Transverse colon (tissue), 4 donors: ENCODE measurements at regions not wholly inside any gene's neighbourhood (a gene's known extent, or its start where the extent isn't known, plus 50 kb on each side); places are given as distances from the start of the nearest gene placed in this dataset.

ENCODE experiments used
- DNase-seq: peaks from one replicate; pipeline ENCODE4 v3.0.0-alpha.2; 2019
- H3K27ac ChIP-seq, 4 donors: fragments of 200-600 bp; sonication (generic); 2 replicates each; pipeline ENCODE4 v1.5.1; 2016 to 2018; ENCODE audit warnings: inconsistent platforms in 4 of 4
- H3K27me3 ChIP-seq: fragments of 200-600 bp; sonication (generic); 2 replicates; pipeline ENCODE4 v1.5.1; 2017; ENCODE audit warnings: inconsistent platforms
- H3K36me3 ChIP-seq, 4 donors: fragments of 200-600 bp; sonication (generic); 2 replicates each; pipeline ENCODE4 v1.5.1; 2017 to 2019; ENCODE audit warnings: inconsistent platforms in 4 of 4
- H3K4me1 ChIP-seq, 4 donors: fragments of 200-600 bp; sonication (generic); 2 replicates each; pipeline ENCODE4 v1.5.1; 2017 to 2020; ENCODE audit warnings: inconsistent platforms in 4 of 4
- H3K4me3 ChIP-seq, 4 donors: fragments of 200-600 bp; sonication (generic); 1 replicate in 1 of 4; 2 replicates in 3 of 4; pipeline versions ENCODE4 v1.5.1 to v1.6.1; 2017 to 2019; ENCODE audit warnings: inconsistent platforms in 4 of 4
- H3K9me3 ChIP-seq, 2 donors: fragments of 200-600 bp; sonication (generic); 2 replicates each; pipeline ENCODE4 v1.5.1; 2017 to 2019; ENCODE audit warnings: inconsistent platforms in 2 of 2
- CTCF ChIP-seq, 5 experiments: fragments of 200-600 bp in 3 of 5; fragments of 450-650 bp in 2 of 5; sonication (generic) in 3 of 5; IDR thresholded peaks; 1 replicate in 2 of 5; 2 replicates in 3 of 5; pipeline ENCODE4 v1.5.1; 2016 to 2017; ENCODE audit warnings: antibody characterized with exemption in 5 of 5, inconsistent platforms in 3 of 5, mild to moderate bottlenecking in 2 of 5, moderate library complexity in 1 of 5
- EP300 ChIP-seq: sonication (generic); formaldehyde crosslinking; IDR thresholded peaks from one replicate; pipeline ENCODE4 v1.6.1; 2017; ENCODE audit warnings: antibody characterized with exemption, low read depth
- POLR2A ChIP-seq: fragments of 450-650 bp; IDR thresholded peaks from one replicate; pipeline ENCODE4 v1.6.1; 2016; ENCODE audit warnings: antibody characterized with exemption, mild to moderate bottlenecking, moderate library complexity
- POLR2AphosphoS5 ChIP-seq, 3 donors: sonication (generic); formaldehyde crosslinking; IDR thresholded peaks; one replicate each; pipeline ENCODE4 v1.6.1; 2016; ENCODE audit warnings: antibody characterized with exemption in 3 of 3
- WGBS, 2 donors: methylation state at CpG; one replicate each; pipeline ENCODE4 v1.1.5; 2018; ENCODE audit warnings: low coverage in 1 of 2; 5-methylcytosine and 5-hydroxymethylcytosine counted together
- in situ Hi-C, 4 donors: fragments of 200-750 bp; cut with MboI; loops; one replicate each; pipeline versions ENCODE4 v1.15.0 to v1.15.1; 2017; ENCODE audit warnings: low sequenced_read_pairs in 3 of 4, low pct_ligation_motif_present in 1 of 4, low pct_unique_long_range_greater_than_20kb in 1 of 4
- intact Hi-C: fragments of 100-400 bp; cut with DNase I; formaldehyde crosslinking; loops from one replicate; pipeline ENCODE4 v1.15.1; 2023; ENCODE audit warnings: low total_unique reads

DNA sequence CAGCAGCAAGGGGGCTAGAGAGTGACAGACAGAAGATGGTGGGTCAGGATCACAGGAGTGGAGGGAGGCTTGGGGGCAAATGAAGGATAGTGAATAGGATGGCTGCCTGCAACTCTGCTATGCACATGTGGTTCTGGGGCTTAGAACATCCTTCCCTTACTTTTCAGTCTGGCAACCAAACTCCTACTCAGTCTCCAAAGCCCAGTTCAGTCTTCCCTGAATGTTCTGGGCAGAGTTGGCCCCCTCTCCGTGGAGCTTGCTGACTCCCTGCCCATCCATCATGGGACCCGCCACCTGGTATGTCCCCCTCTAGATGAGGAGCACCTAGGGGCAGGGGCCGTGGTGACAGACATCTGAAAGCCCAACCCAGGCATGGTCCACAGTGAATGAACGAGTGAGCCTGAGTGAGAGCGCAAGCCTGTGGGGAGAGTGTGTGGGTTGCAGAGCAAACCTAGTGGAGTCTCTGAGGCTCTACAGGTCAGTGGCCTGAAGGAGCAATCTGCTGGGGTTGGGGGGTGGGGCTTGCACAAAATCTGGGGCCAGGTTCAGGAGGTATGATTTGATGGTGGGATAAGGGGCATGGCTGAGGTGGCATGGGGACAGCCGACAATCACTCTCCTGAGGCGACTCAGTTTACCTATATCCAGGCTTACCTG, 180.6 kb downstream of the FGF18 start:
- Histone ChIP-seq H3K4me1 (no peaks in the 10 kb centered on the region), H3K36me3 (no peaks in the 10 kb centered on the region), H3K27me3 (no peaks in the 10 kb centered on the region), H3K27ac (no peak overlapping the region), H3K4me3 (no peak overlapping the region), H3K9me3 (no peaks in the 10 kb centered on the region)
- in situ Hi-C loops (no loop called here), intact Hi-C loops (no loop called here)
- no peak for TF ChIP-seq CTCF (IDR thresholded peaks at IDR 0.05)
- TF ChIP-seq POLR2A = no peak
- no peak for TF ChIP-seq EP300
- TF ChIP-seq POLR2AphosphoS5 (IDR thresholded peaks at IDR 0.05) = no peak
- DNase-seq = no peak
- 85% methylated on average over 7 of the region's 7 CpGs; no CpG with 5 or more reads in 1 of the 2 donors for WGBS, 2 donors

DNA sequence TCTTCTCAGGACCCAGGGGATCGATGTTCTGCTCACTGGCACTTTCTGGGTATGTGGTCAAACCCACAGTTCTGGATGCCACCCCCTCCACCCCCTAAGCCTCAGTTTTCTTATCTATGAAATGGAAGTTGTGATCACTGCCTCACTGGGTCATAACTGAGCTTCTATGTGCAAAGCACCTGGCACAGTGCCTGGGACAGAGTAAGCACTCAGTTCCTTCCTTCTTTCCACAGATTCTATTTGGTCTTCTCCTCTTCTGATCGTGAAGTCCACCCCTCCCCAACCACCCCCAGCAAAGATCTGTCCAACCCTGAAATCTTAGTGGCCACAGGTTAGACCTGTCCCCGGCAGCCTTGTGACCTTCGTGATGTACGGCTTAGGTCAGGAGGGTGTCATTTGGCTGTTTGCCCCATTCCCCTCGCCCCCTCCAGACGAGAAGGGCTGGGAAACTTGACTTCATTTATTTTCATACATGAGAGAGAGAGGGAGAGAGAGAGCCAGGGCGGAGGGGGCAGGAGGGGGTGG, 181.4 kb downstream of the FGF18 start:
- 10 to 18% methylated on average over 2 to 7 of the region's 8 CpGs for WGBS, 2 donors
- no peak overlapping the region for H3K4me3 ChIP-seq
- intact Hi-C loops (no loop called here), in situ Hi-C loops (no loop called here)
- no peak for TF ChIP-seq POLR2AphosphoS5 (IDR thresholded peaks at IDR 0.05)
- TF ChIP-seq POLR2A = no peak
- no peak for DNase-seq
- H3K36me3 ChIP-seq = no peaks in the 10 kb centered on the region
- H3K27me3 ChIP-seq = no peaks in the 10 kb centered on the region
- no peaks in the 10 kb centered on the region for H3K4me1 ChIP-seq
- H3K27ac ChIP-seq = no peak overlapping the region
- no peaks in the 10 kb centered on the region for H3K9me3 ChIP-seq

DNA sequence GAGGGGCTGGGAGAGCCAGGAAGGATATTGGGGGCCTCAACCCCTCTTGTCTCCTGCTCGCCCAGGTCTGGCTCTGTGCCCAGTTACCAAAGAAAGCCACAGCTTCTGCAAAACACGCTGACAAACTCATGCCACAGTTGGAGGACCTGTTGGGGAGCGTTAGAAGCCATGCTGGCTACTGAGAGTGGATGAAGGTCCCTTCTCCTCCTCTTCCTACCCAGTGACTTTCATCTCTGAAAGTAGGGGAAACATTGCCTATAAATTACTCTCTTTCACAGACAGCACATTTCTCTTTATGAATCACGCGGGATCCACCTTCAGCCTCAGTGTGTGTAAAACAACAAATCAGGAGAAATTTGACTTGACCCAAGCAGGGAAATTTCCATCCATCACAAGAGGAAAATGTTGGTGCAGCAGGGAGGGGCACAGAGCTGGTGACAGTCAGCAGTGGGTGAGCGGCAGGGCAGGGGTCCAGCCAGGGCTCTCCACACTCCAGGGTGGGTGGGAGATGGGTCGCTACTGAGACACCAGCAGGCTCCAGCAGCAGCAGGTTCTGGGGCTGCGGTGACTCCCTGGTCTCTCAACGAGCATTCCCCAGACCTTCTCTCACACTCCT, 181.9 kb downstream of the FGF18 start:
- no peak overlapping the region for H3K4me3 ChIP-seq
- intact Hi-C loops (no loop called here), in situ Hi-C loops (no loop called here)
- no peaks in the 10 kb centered on the region for H3K4me1 ChIP-seq
- H3K27ac ChIP-seq = no peak overlapping the region
- H3K9me3 ChIP-seq = no peaks in the 10 kb centered on the region
- DNase-seq = no peak
- TF ChIP-seq POLR2A (no peak), POLR2AphosphoS5 (IDR thresholded peaks at IDR 0.05) (no peak)
- 45% methylated on average over 9 of the region's 9 CpGs; no CpG with 5 or more reads in 1 of the 2 donors for WGBS, 2 donors
- no peaks in the 10 kb centered on the region for H3K27me3 ChIP-seq
- no peaks in the 10 kb centered on the region for H3K36me3 ChIP-seq

DNA sequence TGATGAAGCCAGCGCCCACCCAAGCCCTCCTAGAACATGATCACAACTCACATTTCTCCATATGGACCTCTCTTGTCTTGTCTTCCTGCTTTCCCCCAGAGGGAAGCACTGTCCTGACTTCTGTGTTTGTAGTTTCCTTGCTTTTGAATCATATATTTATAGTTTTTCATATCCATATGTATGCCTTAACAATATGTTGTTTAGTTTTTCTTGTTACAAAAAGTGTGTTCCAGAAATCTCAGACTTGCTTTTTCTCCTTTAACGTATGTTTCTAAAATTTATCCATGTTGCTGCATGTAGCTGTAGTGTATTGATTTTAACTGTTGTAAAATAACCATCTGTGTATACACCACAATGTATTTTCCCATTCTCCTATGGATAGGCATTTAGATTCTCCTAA, 182.0 kb upstream of the SMIM23 start:
- Histone ChIP-seq H3K36me3 (no peaks in the 10 kb centered on the region), H3K4me3 (no peak overlapping the region), H3K27ac (no peak overlapping the region), H3K4me1 (no peaks in the 10 kb centered on the region), H3K9me3 (no peaks in the 10 kb centered on the region), H3K27me3 (no peaks in the 10 kb centered on the region)
- in situ Hi-C loops (no loop called here), intact Hi-C loops (no loop called here)
- no peak for DNase-seq
- TF ChIP-seq EP300 = no peak
- TF ChIP-seq POLR2A = no peak
- no peak for TF ChIP-seq CTCF (IDR thresholded peaks at IDR 0.05)
- 43 to 90% methylated on average over 2 of the region's 2 CpGs for WGBS, 2 donors

GRCh38 chr5:171604195-171604594, 181.4 kb upstream of the SMIM23 start:
- intact Hi-C loops = no loop called here
- no peak for DNase-seq
- no peaks in the 10 kb centered on the region for H3K4me1 ChIP-seq
- no peaks in the 10 kb centered on the region for H3K9me3 ChIP-seq
- no peak overlapping the region for H3K4me3 ChIP-seq
- TF ChIP-seq POLR2AphosphoS5 (IDR thresholded peaks at IDR 0.05) (no peak), CTCF (IDR thresholded peaks at IDR 0.05) (no peak), POLR2A (no peak), EP300 (no peak)
- in situ Hi-C loops = no loop called here
- no peak overlapping the region for H3K27ac ChIP-seq
- H3K36me3 ChIP-seq = no peaks in the 10 kb centered on the region
- H3K27me3 ChIP-seq = no peaks in the 10 kb centered on the region
